ENCODE measurements at regions not wholly inside any gene's neighbourhood (a gene's known extent, or its start where the extent isn't known, plus 50 kb on each side); places are given as distances from the start of the nearest gene placed in this dataset.

DNA sequence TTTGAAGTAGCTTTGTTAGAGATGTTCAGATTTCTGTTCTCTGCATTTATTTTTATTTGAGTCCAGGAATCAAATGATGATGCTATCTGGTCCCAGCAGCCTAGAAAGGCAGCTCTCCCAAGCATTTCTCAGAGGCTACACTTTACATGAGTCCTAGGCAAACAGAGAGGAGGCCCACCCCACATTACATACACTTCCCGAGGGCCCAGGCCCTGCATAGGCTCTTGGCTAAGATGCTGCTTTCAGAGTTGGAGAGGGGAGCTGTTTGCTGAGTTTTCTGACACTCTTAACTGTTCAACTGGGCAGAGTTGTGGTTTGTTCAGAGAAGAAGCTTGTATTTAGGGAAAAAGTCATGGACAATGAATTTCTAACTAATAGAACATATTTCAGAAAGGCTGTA is 117.9 kb upstream of the RGMA start:
- Mint-ChIP-seq H3K4me3 (no peak overlapping the region), H3K27ac (no peak overlapping the region), H3K9me3 (peaks cover 0 to 1% of the 10 kb centered on the region in 2 donors), H3K27me3 (ENCODE audit: low read depth) (no peaks in the 10 kb centered on the region), H3K36me3 (ENCODE audit: insufficient read depth in 2 of 2) (no peaks in the 10 kb centered on the region), H3K4me1 (ENCODE audit: low read depth) (no peaks in the 10 kb centered on the region)
- ATAC-seq (replicated peaks in 1 of 2) (no peak), DNase-seq (no peak)

DNA sequence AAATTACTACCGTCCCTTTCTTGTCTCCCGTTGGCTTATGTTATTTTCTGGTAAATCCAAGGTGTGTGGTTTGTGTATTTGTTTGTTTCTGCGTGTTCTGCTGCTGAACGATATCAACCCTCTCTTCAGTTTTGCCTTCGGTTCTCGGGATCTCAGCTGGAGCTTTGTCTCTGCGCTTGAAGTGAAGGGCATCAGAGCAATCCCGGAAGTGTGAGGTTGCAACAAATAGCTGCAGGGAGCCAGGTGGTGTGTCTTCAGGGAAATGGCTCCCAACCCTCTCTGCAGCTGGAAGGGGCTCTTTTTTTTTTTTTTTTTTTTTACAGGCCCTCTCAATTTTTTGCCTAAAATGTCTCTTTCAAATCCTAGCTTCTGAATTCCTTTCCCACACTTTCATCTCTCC is 116.4 kb upstream of the RGMA start:
- DNase-seq = no peak
- H3K27ac Mint-ChIP-seq = no peak overlapping the region

DNA sequence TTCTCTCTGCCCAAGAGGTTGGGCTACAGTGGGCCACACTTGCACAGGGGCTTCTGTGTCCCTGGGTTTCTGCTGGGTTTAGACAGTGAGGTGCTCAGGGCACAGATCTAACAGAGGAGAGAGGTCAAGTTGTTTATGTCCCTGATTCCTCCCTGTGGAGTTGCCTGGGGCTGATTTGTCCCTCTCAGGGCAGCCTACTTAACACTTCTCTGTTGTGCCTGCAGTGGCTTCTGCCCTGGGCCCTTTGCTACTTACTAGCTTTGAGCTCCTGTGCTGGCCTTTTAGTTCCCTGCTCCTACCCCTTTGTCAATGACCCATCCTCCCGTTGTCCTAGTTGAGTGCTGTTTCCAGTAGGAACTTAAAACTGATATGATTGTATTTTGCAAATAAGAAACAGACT is 114.0 kb upstream of the RGMA start:
- no peak for DNase-seq
- no peak overlapping the region for H3K4me3 Mint-ChIP-seq
- no peak for ATAC-seq (replicated peaks in 1 of 2)
- H3K27me3 Mint-ChIP-seq (ENCODE audit: low read depth) = peaks cover 4% of the 10 kb centered on the region
- no peaks in the 10 kb centered on the region for H3K36me3 Mint-ChIP-seq (ENCODE audit: insufficient read depth in 2 of 2)
- H3K27ac Mint-ChIP-seq = no peak overlapping the region
- H3K9me3 Mint-ChIP-seq = peaks cover 1 to 2% of the 10 kb centered on the region in 2 donors
- no peaks in the 10 kb centered on the region for H3K4me1 Mint-ChIP-seq (ENCODE audit: low read depth)

More for the DNA sequence above, 116.4 kb upstream of the RGMA start:
- no peaks in the 10 kb centered on the region for H3K36me3 Mint-ChIP-seq (ENCODE audit: insufficient read depth in 2 of 2)
- peaks cover under 1% of the 10 kb centered on the region for H3K27me3 Mint-ChIP-seq (ENCODE audit: low read depth)
- no peak overlapping the region for H3K4me3 Mint-ChIP-seq
- H3K9me3 Mint-ChIP-seq = no peaks in the 10 kb centered on the region
- ATAC-seq (replicated peaks in 1 of 2) = no peak
- no peaks in the 10 kb centered on the region for H3K4me1 Mint-ChIP-seq (ENCODE audit: low read depth)

DNA sequence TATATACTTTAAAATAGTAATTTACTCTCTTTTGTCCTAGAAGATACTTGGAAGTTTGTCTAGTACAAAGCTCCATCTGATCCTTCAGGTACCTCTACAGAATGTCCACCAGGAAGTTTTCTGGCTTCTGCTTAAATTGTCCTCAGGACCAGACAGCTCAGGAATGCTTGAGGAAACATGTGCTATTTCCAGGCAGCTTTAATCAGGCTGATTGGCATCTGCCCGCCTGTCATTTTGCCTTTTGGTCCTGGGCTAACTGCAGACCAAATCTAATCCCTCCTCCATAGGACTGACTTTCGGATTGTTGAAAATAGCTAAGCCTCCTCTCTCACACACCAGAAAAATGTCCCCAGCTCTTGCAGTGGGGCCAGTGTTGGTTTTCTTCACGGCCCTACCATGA is 113.4 kb upstream of the RGMA start:
- DNase-seq (no peak), ATAC-seq (replicated peaks in 1 of 2) (no peak)
- Mint-ChIP-seq H3K36me3 (ENCODE audit: insufficient read depth in 2 of 2) (no peaks in the 10 kb centered on the region), H3K4me1 (ENCODE audit: low read depth) (no peaks in the 10 kb centered on the region), H3K4me3 (no peak overlapping the region), H3K27me3 (ENCODE audit: low read depth) (peaks cover 4% of the 10 kb centered on the region), H3K9me3 (peaks cover 1 to 2% of the 10 kb centered on the region in 2 donors), H3K27ac (no peak overlapping the region)

DNA sequence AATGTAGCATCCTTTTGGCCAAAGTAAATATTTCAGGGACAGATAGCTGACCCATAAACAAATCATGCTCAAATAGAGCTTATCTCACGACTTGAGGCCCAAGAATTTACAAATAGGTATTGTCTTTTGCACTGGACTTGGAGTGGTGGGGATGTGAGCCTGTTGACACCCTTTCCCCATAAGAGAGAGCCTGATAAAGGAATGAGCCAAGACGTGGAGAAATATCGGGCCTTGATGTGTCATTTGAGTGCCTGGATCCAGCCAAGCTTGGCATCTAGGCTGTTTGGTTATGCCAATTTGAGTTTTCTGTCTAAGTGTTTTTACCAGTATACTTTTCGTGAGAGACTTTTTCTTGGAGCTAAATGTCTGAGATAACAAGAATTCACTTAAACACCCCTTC is 112.9 kb upstream of the RGMA start:
- H3K9me3 Mint-ChIP-seq = peaks cover 1 to 2% of the 10 kb centered on the region in 2 donors
- no peaks in the 10 kb centered on the region for H3K36me3 Mint-ChIP-seq (ENCODE audit: insufficient read depth in 2 of 2)

DNA sequence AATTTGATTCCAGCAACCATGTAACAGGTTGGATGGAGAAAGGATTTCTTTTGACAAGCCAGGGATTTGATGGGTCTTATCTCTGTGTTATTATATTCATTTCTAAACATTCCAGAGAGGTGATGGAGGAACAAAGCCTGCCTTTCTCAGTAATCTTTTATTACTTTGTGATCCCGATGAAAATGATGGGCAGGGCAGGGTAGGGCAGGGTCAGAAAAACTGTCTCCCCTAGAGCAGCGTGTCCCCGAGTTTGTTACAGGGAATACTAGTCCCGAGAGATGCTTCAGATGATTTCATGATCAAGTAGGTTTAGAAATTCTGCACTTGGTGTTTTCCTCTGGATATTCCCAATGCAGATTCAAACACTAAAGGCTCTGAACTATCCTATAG is 111.8 kb upstream of the RGMA start:
- Mint-ChIP-seq H3K9me3 (peaks cover 1 to 2% of the 10 kb centered on the region in 2 donors), H3K27me3 (ENCODE audit: low read depth) (peaks cover 4% of the 10 kb centered on the region), H3K4me3 (no peak overlapping the region), H3K4me1 (ENCODE audit: low read depth) (no peaks in the 10 kb centered on the region), H3K36me3 (ENCODE audit: insufficient read depth in 2 of 2) (no peaks in the 10 kb centered on the region), H3K27ac (no peak overlapping the region)
- ATAC-seq (replicated peaks in 1 of 2) = no peak
- DNase-seq = no peak

More for the DNA sequence above, 112.9 kb upstream of the RGMA start:
- ATAC-seq (replicated peaks in 1 of 2) (no peak), DNase-seq (no peak)
- H3K4me1 Mint-ChIP-seq (ENCODE audit: low read depth) = no peaks in the 10 kb centered on the region
- H3K4me3 Mint-ChIP-seq = no peak overlapping the region
- H3K27me3 Mint-ChIP-seq (ENCODE audit: low read depth) = peaks cover 4% of the 10 kb centered on the region
- H3K27ac Mint-ChIP-seq = no peak overlapping the region

DNA sequence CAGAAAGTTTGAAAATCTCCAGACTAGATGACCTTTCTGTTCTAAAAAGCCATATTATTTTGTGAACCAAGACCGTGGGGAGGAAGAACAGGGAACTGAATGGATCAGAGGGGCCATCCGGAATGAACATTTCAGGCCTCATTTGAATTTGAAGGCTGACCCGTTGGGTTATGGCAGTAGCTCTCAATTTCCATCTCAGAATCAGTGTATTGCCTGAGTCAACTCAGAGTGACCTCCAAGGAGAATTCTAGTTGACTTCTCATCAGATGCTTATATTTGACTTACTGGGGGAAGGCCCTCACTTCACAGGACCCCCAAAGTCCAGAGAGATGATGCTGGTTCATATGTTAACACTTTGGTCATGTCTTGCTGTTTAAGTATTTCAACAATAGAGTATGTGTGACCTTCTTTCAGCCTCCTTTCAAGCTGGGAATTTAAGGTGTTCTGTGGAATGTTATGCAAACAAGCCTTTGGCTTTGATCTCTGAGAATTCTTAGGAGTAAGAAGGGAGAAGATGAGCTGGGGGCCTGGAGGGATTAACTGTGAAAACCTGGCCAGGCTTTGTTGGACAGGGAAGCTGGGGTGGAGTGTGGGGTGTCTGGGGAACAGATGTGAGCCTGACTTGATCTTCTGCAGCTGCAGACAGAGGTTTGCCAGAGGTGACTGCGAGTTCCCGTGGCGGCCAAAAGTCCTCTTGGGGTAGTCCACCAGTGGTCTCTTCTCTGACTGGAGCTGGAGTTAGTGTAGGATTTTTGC is 111.2 kb upstream of the RGMA start:
- no peak overlapping the region for H3K27ac Mint-ChIP-seq
- peaks cover 4% of the 10 kb centered on the region for H3K27me3 Mint-ChIP-seq (ENCODE audit: low read depth)
- H3K4me1 Mint-ChIP-seq (ENCODE audit: low read depth) = no peaks in the 10 kb centered on the region
- H3K9me3 Mint-ChIP-seq = peaks cover 1 to 2% of the 10 kb centered on the region in 2 donors
- no peaks in the 10 kb centered on the region for H3K36me3 Mint-ChIP-seq (ENCODE audit: insufficient read depth in 2 of 2)
- DNase-seq (no peak), ATAC-seq (replicated peaks in 1 of 2) (no peak)
- H3K4me3 Mint-ChIP-seq = no peak overlapping the region

DNA sequence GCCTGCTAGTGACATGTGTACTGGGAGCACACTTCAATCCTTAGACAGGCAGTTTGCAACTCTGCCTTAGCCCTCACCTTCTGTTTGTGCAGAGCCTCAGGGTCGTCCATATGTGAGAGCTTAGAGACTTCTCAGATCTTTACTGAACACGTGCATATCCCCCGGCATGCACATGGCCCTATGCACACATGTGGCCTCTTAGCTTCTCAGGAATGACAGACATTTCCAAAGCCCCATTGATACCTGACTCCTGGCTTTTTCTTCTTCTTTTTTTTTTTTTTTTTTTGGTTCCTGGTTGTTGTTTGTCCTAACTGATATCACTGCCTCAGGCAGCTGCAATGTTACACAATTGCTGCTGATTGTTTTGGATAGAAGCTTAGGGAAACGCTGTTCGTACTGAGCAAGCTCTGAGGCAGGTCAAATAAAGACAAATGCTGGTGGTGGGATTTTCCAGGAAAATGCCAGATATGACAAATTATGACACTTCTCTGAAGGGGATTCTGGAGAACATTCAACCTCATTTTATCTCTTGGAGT is 107.2 kb upstream of the RGMA start:
- H3K27ac Mint-ChIP-seq = no peak overlapping the region
- peaks cover 1 to 2% of the 10 kb centered on the region in 2 donors for H3K9me3 Mint-ChIP-seq
- DNase-seq (no peak), ATAC-seq (replicated peaks in 1 of 2) (no peak)
- H3K27me3 Mint-ChIP-seq (ENCODE audit: low read depth) = peaks cover 11% of the 10 kb centered on the region
- H3K36me3 Mint-ChIP-seq (ENCODE audit: insufficient read depth in 2 of 2) = no peaks in the 10 kb centered on the region
- no peak overlapping the region for H3K4me3 Mint-ChIP-seq
- no peaks in the 10 kb centered on the region for H3K4me1 Mint-ChIP-seq (ENCODE audit: low read depth)

DNA sequence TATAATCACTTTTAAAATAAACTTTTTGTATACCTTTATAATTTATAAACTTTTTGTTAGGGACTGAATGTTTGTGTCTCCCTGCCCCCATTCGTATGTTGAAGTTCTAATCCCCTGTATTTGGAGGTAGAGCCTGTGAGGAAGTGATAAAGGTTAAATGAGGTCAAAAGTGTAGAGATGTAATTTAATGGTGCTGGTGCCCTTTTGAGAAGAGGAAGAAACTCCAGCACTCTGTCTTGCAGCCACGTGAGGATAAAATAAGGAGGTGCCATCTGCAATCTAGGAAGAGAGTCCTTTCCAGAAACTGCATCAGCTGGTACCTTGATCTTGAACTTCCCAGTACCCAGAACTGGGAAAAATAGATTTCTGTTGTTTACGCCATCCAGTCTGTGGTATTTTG is 106.1 kb upstream of the RGMA start:
- ATAC-seq (replicated peaks in 1 of 2) (no peak), DNase-seq (no peak)
- H3K27me3 Mint-ChIP-seq (ENCODE audit: low read depth) = peaks cover 8% of the 10 kb centered on the region
- no peak overlapping the region for H3K4me3 Mint-ChIP-seq
- H3K9me3 Mint-ChIP-seq = peaks cover 1 to 2% of the 10 kb centered on the region in 2 donors
- H3K4me1 Mint-ChIP-seq (ENCODE audit: low read depth) = no peaks in the 10 kb centered on the region
- H3K27ac Mint-ChIP-seq = no peak overlapping the region
- no peaks in the 10 kb centered on the region for H3K36me3 Mint-ChIP-seq (ENCODE audit: insufficient read depth in 2 of 2)

DNA sequence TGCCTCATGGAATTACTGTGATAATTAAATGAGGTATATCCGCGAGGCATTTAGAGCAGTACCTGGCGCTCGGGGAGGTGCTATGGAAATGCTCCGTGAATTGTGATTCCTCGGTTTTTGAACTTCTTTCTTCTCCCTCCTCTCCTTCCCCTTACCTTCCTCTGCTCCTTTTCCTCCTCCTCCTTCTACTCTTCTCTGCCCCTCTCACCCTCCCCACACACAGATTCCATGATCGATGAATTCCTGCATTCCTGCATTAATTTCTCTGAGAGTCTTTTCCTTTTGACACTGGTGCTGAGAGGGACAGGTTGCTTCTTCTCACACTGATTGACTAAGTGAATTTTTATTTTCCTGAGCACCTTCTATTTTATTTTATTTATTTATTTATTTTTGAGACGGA is 101.2 kb upstream of the RGMA start:
- no peaks in the 10 kb centered on the region for H3K9me3 Mint-ChIP-seq
- H3K27ac Mint-ChIP-seq = no peak overlapping the region
- H3K36me3 Mint-ChIP-seq (ENCODE audit: insufficient read depth in 2 of 2) = no peaks in the 10 kb centered on the region
- H3K27me3 Mint-ChIP-seq (ENCODE audit: low read depth) = peaks cover 7% of the 10 kb centered on the region
- H3K4me3 Mint-ChIP-seq = no peak overlapping the region
- DNase-seq (no peak), ATAC-seq (replicated peaks in 1 of 2) (no peak)
- H3K4me1 Mint-ChIP-seq (ENCODE audit: low read depth) = no peaks in the 10 kb centered on the region

DNA sequence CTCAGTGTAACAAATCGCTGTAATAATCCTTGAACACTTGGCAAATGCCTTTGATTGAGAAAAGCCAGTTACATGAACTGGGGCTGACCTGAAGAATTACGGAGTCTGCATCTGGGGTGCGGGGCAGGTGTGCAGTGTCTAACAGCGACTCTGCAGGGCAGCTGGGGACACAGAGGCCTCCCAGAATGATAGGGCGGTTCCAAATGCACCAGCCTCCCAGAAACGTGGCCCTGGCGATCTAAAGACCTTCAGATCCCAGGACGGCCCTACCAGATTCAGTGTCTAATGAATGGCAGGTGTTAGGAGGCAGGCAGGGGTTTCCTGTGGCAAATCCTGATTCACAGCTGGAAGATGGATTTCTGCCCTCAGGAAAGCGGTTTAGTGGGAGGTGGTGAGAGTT is 100.5 kb upstream of the RGMA start:
- Mint-ChIP-seq H3K27me3 (ENCODE audit: low read depth) (peaks cover 7% of the 10 kb centered on the region), H3K4me1 (ENCODE audit: low read depth) (no peaks in the 10 kb centered on the region), H3K36me3 (ENCODE audit: insufficient read depth in 2 of 2) (no peaks in the 10 kb centered on the region), H3K27ac (no peak overlapping the region), H3K4me3 (no peak overlapping the region), H3K9me3 (no peaks in the 10 kb centered on the region)
- ATAC-seq (replicated peaks in 1 of 2) (no peak), DNase-seq (no peak)

DNA sequence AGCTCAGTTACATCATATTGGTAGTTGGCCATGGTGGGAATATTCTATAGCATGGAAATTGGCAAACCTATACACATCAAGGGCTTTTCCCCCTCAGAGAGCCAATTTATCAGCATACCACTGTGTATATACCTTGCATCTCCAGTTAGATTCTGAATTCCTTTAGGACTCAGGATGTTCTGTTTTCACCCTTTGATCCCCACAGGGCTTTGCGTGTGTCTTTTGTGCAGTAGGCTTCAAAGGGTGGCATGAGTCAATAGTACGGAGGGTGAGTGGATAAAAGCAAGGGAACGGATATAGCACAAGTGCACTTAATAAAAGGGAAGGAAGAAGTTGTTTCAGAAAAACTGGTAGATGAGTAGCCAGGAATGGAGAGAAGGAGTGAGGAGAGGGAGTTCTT is 99.2 kb upstream of the RGMA start:
- H3K9me3 Mint-ChIP-seq = no peaks in the 10 kb centered on the region
- no peak overlapping the region for H3K4me3 Mint-ChIP-seq
- peaks cover 4% of the 10 kb centered on the region for H3K27me3 Mint-ChIP-seq (ENCODE audit: low read depth)

DNA sequence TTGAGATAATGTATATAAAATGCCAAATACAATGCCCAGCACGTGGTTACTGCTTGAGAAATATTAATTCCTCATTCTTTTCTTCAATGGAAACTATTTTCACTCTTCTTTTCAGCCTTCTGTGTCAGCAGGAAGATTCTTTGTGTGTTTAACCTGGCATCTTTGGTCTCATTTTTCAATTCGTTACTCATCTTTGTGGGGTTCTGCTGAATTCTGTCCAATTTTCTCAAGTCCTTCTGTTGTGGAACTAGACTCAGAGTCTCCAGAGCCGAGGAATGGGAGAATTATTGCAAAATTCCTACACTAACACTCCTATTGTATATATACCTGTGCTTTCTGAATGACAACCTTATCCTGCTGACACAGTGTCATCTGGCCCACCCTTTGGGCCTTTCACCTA is 96.8 kb upstream of the RGMA start:
- no peak for ATAC-seq (replicated peaks in 1 of 2)

More for the DNA sequence above, 99.2 kb upstream of the RGMA start:
- DNase-seq (no peak), ATAC-seq (replicated peaks in 1 of 2) (no peak)
- Mint-ChIP-seq H3K36me3 (ENCODE audit: insufficient read depth in 2 of 2) (no peaks in the 10 kb centered on the region), H3K27ac (no peak overlapping the region), H3K4me1 (ENCODE audit: low read depth) (no peaks in the 10 kb centered on the region)

DNA sequence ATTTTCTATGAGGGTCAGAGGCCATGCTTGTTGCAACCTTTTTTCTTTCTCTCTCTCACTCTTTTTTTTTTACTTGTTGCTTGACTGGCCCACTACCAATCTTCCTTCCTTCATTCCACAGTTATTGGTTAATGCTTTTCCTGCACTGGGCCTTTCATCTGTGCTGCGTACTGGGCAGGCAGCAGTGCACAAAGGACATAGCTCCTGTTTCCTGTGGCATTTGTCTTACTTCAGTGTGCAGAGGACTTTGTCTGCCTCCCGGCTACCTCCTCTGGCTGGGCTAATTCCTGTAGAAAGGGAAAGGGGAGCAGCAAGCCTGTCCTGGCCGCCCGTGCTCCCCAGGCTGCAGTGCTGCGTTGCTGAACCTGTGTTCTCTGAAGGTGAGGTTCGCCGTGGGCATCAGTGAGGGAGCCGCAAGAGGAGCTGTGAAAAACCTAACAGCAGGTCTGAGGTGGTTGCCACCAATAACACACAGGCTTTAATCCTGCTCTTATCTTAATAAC is 93.7 kb upstream of the RGMA start:
- DNase-seq (no peak), ATAC-seq (replicated peaks in 1 of 2) (no peak)
- H3K4me1 Mint-ChIP-seq (ENCODE audit: low read depth) = no peaks in the 10 kb centered on the region
- no peaks in the 10 kb centered on the region for H3K27me3 Mint-ChIP-seq (ENCODE audit: low read depth)
- no peak overlapping the region for H3K4me3 Mint-ChIP-seq
- no peak overlapping the region for H3K27ac Mint-ChIP-seq
- no peaks in the 10 kb centered on the region for H3K36me3 Mint-ChIP-seq (ENCODE audit: insufficient read depth in 2 of 2)
- H3K9me3 Mint-ChIP-seq = no peaks in the 10 kb centered on the region

More for the DNA sequence above, 96.8 kb upstream of the RGMA start:
- H3K4me1 Mint-ChIP-seq (ENCODE audit: low read depth) = no peaks in the 10 kb centered on the region
- H3K9me3 Mint-ChIP-seq = no peaks in the 10 kb centered on the region
- no peak overlapping the region for H3K4me3 Mint-ChIP-seq
- H3K36me3 Mint-ChIP-seq (ENCODE audit: insufficient read depth in 2 of 2) = no peaks in the 10 kb centered on the region
- no peak for DNase-seq
- H3K27me3 Mint-ChIP-seq (ENCODE audit: low read depth) = no peaks in the 10 kb centered on the region
- H3K27ac Mint-ChIP-seq = no peak overlapping the region
